GM12873 (cell line): ENCODE measurements at regions not wholly inside any gene's neighbourhood (a gene's known extent, or its start where the extent isn't known, plus 50 kb on each side); places are given as distances from the start of the nearest gene placed in this dataset.

Experiments
- CTCF ChIP-seq: IDR thresholded peaks from 2 replicates; pipeline ENCODE4 v1.5.1; 2012; ENCODE audit warnings: low read depth, mild to moderate bottlenecking, moderate library complexity, low read length, control low read depth; ENCODE audit not compliant: insufficient read depth; ENCODE audit errors: missing control alignments

GRCh38 chr1:55402142-55402541 lies 187.0 kb upstream of the USP24 start:
- no peak for TF ChIP-seq CTCF

- no peak for TF ChIP-seq CTCF
Measured at GRCh38 chr1:55400508-55400907, 185.3 kb upstream of the USP24 start.

GRCh38 chr1:55399346-55399745 lies 184.2 kb upstream of the USP24 start:
- no peak for TF ChIP-seq CTCF

DNA sequence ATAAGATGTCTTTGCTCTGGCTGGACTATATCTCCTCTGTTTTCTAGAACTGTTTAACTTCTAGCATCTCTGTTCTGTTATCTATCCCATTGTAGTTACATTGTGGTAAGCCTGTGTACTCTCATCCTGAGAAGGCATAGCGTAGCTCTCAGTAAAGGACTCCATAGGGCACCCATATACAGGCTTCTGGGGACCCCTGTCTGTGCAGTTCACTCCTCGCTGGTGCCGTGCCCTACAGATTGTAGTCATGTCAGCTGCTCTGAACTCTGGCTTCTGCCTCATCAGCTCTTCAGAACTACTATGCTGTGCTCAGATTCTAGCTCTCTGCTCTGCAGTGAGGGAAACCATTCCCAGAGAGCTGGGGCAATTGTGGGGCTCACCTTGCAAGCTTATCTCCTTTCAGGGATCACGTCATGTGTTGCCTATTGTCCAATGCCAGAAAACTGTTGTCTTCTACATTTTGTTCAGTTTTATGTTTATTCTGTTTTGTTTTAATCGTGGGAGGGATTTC lies 181.3 kb upstream of the USP24 start:
- TF ChIP-seq CTCF, result no peak

GRCh38 chr1:55388960-55389359 lies 173.8 kb upstream of the USP24 start:
- no peak for TF ChIP-seq CTCF

DNA sequence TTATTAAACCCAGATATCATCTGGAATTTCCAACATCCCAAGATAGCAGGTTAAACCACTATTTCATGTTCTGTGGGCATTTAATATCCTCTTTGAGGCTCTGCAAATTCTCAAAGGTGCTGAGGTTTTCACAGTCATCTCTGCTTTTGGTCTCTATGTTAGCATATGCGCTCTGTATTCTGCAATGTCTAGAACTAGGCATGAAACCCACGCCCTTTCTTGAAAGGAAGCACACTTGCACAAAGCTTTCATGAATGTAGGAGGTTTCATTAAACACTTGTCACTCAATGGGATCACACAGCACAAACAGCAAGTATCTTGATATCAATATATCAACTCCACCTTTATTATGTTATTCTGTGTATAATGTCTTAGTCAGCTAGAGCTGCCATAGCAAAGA lies 172.0 kb upstream of the USP24 start:
- no peak for TF ChIP-seq CTCF

DNA sequence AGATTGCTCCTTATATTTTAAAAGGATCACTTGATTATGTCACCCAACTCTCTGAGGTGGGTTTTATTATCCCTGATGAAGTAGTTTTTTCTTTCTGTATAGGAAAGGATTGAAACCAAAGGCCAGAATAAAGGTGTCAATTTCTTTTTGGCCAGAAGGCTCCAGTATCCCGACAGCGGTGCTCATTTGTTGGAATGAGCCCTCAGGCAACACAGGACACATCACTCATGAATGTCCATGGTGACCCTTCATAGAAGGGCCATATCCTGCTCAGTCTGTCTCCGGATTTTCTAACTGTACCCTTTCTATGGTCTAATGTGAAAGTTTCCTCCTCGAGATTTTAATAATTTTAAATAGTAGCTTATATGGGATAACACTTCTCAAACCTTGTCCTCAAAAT lies 171.3 kb upstream of the USP24 start:
- TF ChIP-seq CTCF, result no peak
